Mesenchymal stem cell (in vitro differentiated cells and primary cell): ENCODE measurements at regions not wholly inside any gene's neighbourhood (a gene's known extent, or its start where the extent isn't known, plus 50 kb on each side); places are given as distances from the start of the nearest gene placed in this dataset.
A peak's percentile ranks its signal among the peaks of the same experiment; 100 is the strongest.

Experiments
- DNase-seq: peaks from one replicate; pipeline ENCODE4 v3.0.0-alpha.2; 2013
- H2AFZ ChIP-seq: one replicate; pipeline ENCODE4 v1.6.1; 2013; ENCODE audit warnings: low read depth, mild to moderate bottlenecking, control low read depth, inconsistent platforms, low read length, moderate library complexity
- H2AK5ac ChIP-seq: 2 replicates; pipeline ENCODE4 v1.6.1; 2013; ENCODE audit warnings: low read length, moderate library complexity, mild to moderate bottlenecking, inconsistent platforms; ENCODE audit not compliant: severe bottlenecking
- H2BK120ac ChIP-seq: one replicate; pipeline ENCODE4 v1.6.1; 2013; ENCODE audit warnings: low read depth, mild to moderate bottlenecking, inconsistent platforms, low read length, moderate library complexity
- H2BK12ac ChIP-seq, 2 experiments: one replicate each; pipeline ENCODE4 v1.6.1; 2013; ENCODE audit warnings: inconsistent platforms in 2 of 2, low read length in 2 of 2, mild to moderate bottlenecking in 2 of 2, moderate library complexity in 2 of 2, control low read depth in 1 of 2
- H2BK15ac ChIP-seq: one replicate; pipeline ENCODE4 v1.6.1; 2013; ENCODE audit warnings: mild to moderate bottlenecking, low read depth, inconsistent platforms; ENCODE audit not compliant: poor library complexity, severe bottlenecking
- H2BK5ac ChIP-seq: 2 replicates; pipeline ENCODE4 v1.6.1; 2013; ENCODE audit warnings: low read depth, mild to moderate bottlenecking, low read length, control low read depth, inconsistent platforms; ENCODE audit not compliant: poor library complexity, severe bottlenecking
- H3K14ac ChIP-seq, 2 experiments: one replicate each; pipeline ENCODE4 v1.6.1; 2013; ENCODE audit warnings: inconsistent platforms in 2 of 2, low read length in 2 of 2, control low read depth in 1 of 2, mild to moderate bottlenecking in 1 of 2, moderate library complexity in 1 of 2
- H3K18ac ChIP-seq, 2 experiments: one replicate each; pipeline ENCODE4 v1.6.1; 2013; ENCODE audit warnings: inconsistent platforms in 2 of 2, low read length in 2 of 2, control low read depth in 1 of 2, low read depth in 1 of 2, mild to moderate bottlenecking in 1 of 2
- H3K23ac ChIP-seq, 2 experiments: one replicate each; pipeline ENCODE4 v1.6.1; 2013; ENCODE audit warnings: inconsistent platforms in 2 of 2, low read length in 2 of 2, mild to moderate bottlenecking in 2 of 2, moderate library complexity in 2 of 2, control low read depth in 1 of 2
- H3K27ac ChIP-seq: 2 replicates; pipeline ENCODE4 v1.5.1; 2013; ENCODE audit warnings: mild to moderate bottlenecking, moderate library complexity, low read length, control low read depth, inconsistent platforms; ENCODE audit not compliant: poor library complexity, severe bottlenecking
- H3K27me3 ChIP-seq, 2 experiments: 2 replicates each; pipeline versions ENCODE4 v1.6.1 to v1.7.0; 2013; ENCODE audit warnings: low read length in 2 of 2, mild to moderate bottlenecking in 2 of 2, moderate library complexity in 2 of 2, control low read depth in 1 of 2, inconsistent platforms in 1 of 2; ENCODE audit not compliant: control insufficient read depth in 1 of 2, insufficient read depth in 1 of 2
- H3K36me3 ChIP-seq, 2 experiments: 2 replicates each; pipeline versions ENCODE4 v1.6.1 to v1.7.0; 2013; ENCODE audit warnings: low read length in 2 of 2, control low read depth in 1 of 2, inconsistent platforms in 1 of 2, low read depth in 1 of 2, mild to moderate bottlenecking in 1 of 2; ENCODE audit not compliant: insufficient read depth in 2 of 2, control insufficient read depth in 1 of 2
- H3K4ac ChIP-seq, 2 experiments: one replicate each; pipeline ENCODE4 v1.6.1; 2013; ENCODE audit warnings: inconsistent platforms in 2 of 2, low read length in 2 of 2, mild to moderate bottlenecking in 2 of 2, moderate library complexity in 2 of 2, control low read depth in 1 of 2, low read depth in 1 of 2
- H3K4me1 ChIP-seq: 2 replicates; pipeline ENCODE4 v1.6.1; 2013; ENCODE audit warnings: low read depth, low read length, control low read depth; ENCODE audit not compliant: control insufficient read depth, insufficient read depth
- H3K4me2 ChIP-seq: 2 replicates; pipeline ENCODE4 v1.6.1; 2013; ENCODE audit warnings: low read length, mild to moderate bottlenecking, inconsistent platforms; ENCODE audit not compliant: poor library complexity, severe bottlenecking
- H3K4me3 ChIP-seq, 2 experiments: 2 replicates each; pipeline versions ENCODE4 v1.5.1 to v1.7.0; 2013; ENCODE audit warnings: low read length in 2 of 2, mild to moderate bottlenecking in 2 of 2, control low read depth in 1 of 2, low read depth in 1 of 2; ENCODE audit not compliant: insufficient read depth in 1 of 2
- H3K79me1 ChIP-seq: replicated peaks from 2 replicates; pipeline ENCODE4 v1.6.1; 2013; ENCODE audit warnings: mild to moderate bottlenecking, control low read depth, low read length, inconsistent platforms; ENCODE audit not compliant: poor library complexity, severe bottlenecking
- H3K9ac ChIP-seq: 2 replicates; pipeline ENCODE4 v1.7.0; 2013; ENCODE audit warnings: mild to moderate bottlenecking, low read length, moderate library complexity
- H3K9me3 ChIP-seq: 2 replicates; pipeline ENCODE4 v1.7.0; 2013; ENCODE audit warnings: mild to moderate bottlenecking, low read length; ENCODE audit not compliant: control insufficient read depth
- H4K8ac ChIP-seq: one replicate; pipeline ENCODE4 v1.6.1; 2013; ENCODE audit warnings: inconsistent platforms, mild to moderate bottlenecking, low read length, moderate library complexity
- H4K91ac ChIP-seq: one replicate; pipeline ENCODE4 v1.6.1; 2013; ENCODE audit warnings: mild to moderate bottlenecking, low read length, inconsistent platforms
- WGBS: methylation state at CpG from one replicate; pipeline ENCODE4 v1.1.7; 2013; ENCODE audit warnings: mixed read lengths; 5-methylcytosine and 5-hydroxymethylcytosine counted together

DNA sequence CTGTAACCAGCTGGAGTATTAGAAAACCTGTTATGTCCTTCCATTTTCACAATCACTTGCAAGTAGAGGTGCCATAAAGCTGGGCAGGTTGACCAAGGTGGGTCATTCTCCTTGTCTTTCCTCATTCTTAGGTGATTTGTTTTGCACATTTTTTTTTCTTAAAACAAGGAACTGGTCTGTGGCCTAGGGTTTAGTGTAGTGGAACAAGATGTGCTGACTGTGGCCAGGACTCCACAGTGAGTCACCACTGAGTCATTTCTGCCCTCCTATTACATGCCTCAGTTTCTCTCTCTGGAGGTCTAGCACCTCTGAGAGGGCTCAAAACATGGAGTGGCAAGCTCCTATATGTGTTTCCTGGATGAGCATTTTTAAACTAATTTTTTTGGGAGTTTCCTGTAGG is 355.9 kb downstream of the GPM6A start:
- H2AFZ ChIP-seq: no peak overlapping the region
- no peak overlapping the region for H2BK15ac ChIP-seq
- H3K4me1 ChIP-seq: no peaks in the 10 kb centered on the region
- H3K4me2 ChIP-seq: no peak overlapping the region
- H3K27ac ChIP-seq: no peak overlapping the region
- no peaks in the 10 kb centered on the region for H3K79me1 ChIP-seq
- no peak overlapping the region for H3K23ac ChIP-seq
- no peak overlapping the region for H4K91ac ChIP-seq
- peaks cover 12% of the 10 kb centered on the region for H3K9me3 ChIP-seq
- DNase-seq: no peak
- no peak overlapping the region for H4K8ac ChIP-seq
- no peaks in the 10 kb centered on the region for H3K27me3 ChIP-seq
- no peak overlapping the region for H3K4ac ChIP-seq
- H3K18ac ChIP-seq: no peak overlapping the region
- no peak overlapping the region for H2BK5ac ChIP-seq
- H2BK12ac ChIP-seq: no peak overlapping the region
- H3K4me3 ChIP-seq: no peak overlapping the region
- H3K9ac ChIP-seq: no peak overlapping the region
- no peak overlapping the region for H2BK120ac ChIP-seq
- no peaks in the 10 kb centered on the region for H3K36me3 ChIP-seq
- no peak overlapping the region for H2AK5ac ChIP-seq
- H3K14ac ChIP-seq: no peak overlapping the region

DNA sequence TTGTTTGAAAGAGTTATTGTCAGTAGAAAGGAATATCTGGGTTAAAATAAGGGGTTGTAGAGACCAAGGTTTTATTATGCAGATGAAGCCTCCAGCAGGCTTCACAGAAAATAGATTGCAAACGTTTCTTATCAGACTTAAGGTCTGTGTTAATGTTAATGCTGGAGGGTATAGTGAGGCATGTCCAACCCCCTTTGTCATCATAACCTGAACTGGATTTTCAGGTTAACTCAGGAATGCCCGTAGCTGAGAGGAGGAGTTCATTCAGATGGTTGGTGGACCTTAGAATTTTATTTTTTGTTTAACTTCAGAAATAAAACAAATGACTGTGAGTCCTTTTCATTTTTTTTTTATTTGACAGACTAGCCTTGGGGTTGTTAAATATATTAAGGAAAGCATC is 354.1 kb downstream of the GPM6A start:
- Histone ChIP-seq H3K9me3 (peaks cover 9% of the 10 kb centered on the region), H3K23ac (no peak overlapping the region), H3K27ac (no peak overlapping the region), H3K14ac (no peak overlapping the region), H2BK15ac (no peak overlapping the region), H2AFZ (no peak overlapping the region), H2AK5ac (no peak overlapping the region), H4K8ac (no peak overlapping the region), H3K18ac (no peak overlapping the region), H3K9ac (no peak overlapping the region), H3K36me3 (no peaks in the 10 kb centered on the region), H3K27me3 (no peaks in the 10 kb centered on the region), H2BK120ac (no peak overlapping the region), H2BK12ac (no peak overlapping the region), H3K79me1 (no peaks in the 10 kb centered on the region), H3K4me1 (no peaks in the 10 kb centered on the region), H4K91ac (no peak overlapping the region), H3K4me3 (no peak overlapping the region), H3K4ac (no peak overlapping the region), H3K4me2 (no peak overlapping the region), H2BK5ac (no peak overlapping the region)
- WGBS: 29% methylated on average over 1 of the region's 2 CpGs
- no peak for DNase-seq

DNA sequence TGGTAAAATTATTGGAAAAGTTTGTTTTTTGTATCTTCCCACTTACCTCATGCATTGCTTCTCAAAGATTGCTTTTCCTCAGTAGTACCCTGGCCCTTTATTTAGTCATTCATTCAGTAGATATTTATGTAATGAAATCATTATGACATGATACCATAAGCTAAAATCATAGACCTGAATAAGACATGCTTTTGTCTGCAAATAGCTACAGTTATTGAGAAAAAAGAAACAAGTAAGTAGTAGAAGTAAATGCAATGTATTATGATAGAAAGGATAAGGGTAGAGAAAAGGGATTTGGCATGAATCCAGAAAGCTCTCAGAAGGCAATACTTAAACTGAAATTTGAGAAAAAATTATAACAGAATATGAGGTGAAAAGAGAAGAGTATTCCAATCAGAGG is 352.5 kb downstream of the GPM6A start:
- Histone ChIP-seq H3K4me2 (no peak overlapping the region), H4K8ac (no peak overlapping the region), H3K23ac (no peak overlapping the region), H3K4me1 (no peaks in the 10 kb centered on the region), H3K14ac (no peak overlapping the region), H3K27ac (no peak overlapping the region), H3K18ac (no peak overlapping the region), H2AK5ac (no peak overlapping the region), H3K9me3 (peaks cover 5% of the 10 kb centered on the region), H4K91ac (no peak overlapping the region), H2BK15ac (no peak overlapping the region), H2BK5ac (no peak overlapping the region), H3K9ac (no peak overlapping the region), H3K27me3 (no peaks in the 10 kb centered on the region), H3K4me3 (no peak overlapping the region), H3K4ac (no peak overlapping the region), H2BK120ac (no peak overlapping the region), H2AFZ (no peak overlapping the region), H3K36me3 (no peaks in the 10 kb centered on the region), H3K79me1 (no peaks in the 10 kb centered on the region), H2BK12ac (no peak overlapping the region)
- no peak for DNase-seq

DNA sequence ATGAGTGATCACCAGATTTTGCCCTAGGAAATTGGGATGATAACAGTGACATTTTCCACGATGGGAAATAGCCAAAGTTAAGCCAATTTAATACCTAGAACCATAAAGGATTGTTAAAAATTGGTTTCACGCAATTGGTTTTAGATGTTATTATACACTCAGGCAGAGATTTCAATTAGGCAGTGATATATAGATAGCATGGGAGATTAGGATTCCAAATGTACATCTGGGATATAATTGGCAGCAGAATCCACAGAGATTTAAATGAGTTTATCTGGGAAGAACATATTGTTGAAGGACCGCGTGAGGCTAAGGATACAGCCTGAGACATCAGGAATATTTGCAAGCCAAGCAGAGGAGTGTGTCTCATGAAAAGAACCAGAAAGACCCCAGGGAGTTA is 351.6 kb downstream of the GPM6A start:
- DNase-seq: no peak
- Histone ChIP-seq H3K4me2 (no peak overlapping the region), H3K27ac (peak overlapping the region; percentile 38), H3K23ac (no peak overlapping the region), H4K8ac (no peak overlapping the region), H3K18ac (no peak overlapping the region), H3K14ac (no peak overlapping the region), H3K9ac (no peak overlapping the region), H3K79me1 (no peaks in the 10 kb centered on the region), H2AK5ac (no peak overlapping the region), H4K91ac (no peak overlapping the region), H3K4me3 (no peak overlapping the region), H2AFZ (no peak overlapping the region), H3K9me3 (peaks cover 2% of the 10 kb centered on the region), H2BK5ac (no peak overlapping the region), H3K4ac (no peak overlapping the region), H2BK12ac (no peak overlapping the region), H3K4me1 (no peaks in the 10 kb centered on the region), H3K27me3 (no peaks in the 10 kb centered on the region), H2BK15ac (no peak overlapping the region), H3K36me3 (no peaks in the 10 kb centered on the region), H2BK120ac (no peak overlapping the region)
- 69% methylated on average over 4 of the region's 4 CpGs for WGBS
